GM19099 (cell line): ENCODE measurements at regions not wholly inside any gene's neighbourhood (a gene's known extent, or its start where the extent isn't known, plus 50 kb on each side); places are given as distances from the start of the nearest gene placed in this dataset.

ENCODE experiments used
- POLR2A ChIP-seq: IDR thresholded peaks from 3 replicates; pipeline ENCODE4 v1.6.1; 2011; ENCODE audit warnings: low read depth; ENCODE audit not compliant: insufficient read length; ENCODE audit errors: extremely low read depth

- TF ChIP-seq POLR2A, result no peak
Measured at GRCh38 chr5:8340739-8341344, 471.9 kb downstream of the MTRR start.

- TF ChIP-seq POLR2A, result no peak
Measured at GRCh38 chr5:8341406-8341805, 472.5 kb downstream of the MTRR start.

GRCh38 chr5:8347984-8348383, 479.0 kb downstream of the MTRR start:
- no peak for TF ChIP-seq POLR2A

DNA sequence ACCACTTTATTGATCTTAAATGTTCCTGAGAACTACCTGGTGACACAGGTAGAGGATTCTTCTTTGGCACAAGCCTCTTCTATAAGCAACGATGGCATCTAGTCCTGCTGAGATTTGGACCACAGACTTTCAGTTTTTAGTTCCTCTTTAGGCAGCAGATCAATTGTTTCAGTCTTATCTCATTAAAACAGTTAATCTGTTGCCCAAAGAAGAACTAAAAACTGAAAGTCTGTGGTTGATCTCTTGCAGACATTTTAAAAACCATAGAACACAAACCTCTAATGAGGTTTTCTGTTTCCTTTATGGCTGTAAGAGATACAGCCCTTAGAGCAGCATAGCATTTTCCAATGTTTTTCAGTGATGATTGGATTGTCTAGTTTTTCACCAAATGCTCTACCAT, 480.9 kb downstream of the MTRR start:
- no peak for TF ChIP-seq POLR2A

DNA sequence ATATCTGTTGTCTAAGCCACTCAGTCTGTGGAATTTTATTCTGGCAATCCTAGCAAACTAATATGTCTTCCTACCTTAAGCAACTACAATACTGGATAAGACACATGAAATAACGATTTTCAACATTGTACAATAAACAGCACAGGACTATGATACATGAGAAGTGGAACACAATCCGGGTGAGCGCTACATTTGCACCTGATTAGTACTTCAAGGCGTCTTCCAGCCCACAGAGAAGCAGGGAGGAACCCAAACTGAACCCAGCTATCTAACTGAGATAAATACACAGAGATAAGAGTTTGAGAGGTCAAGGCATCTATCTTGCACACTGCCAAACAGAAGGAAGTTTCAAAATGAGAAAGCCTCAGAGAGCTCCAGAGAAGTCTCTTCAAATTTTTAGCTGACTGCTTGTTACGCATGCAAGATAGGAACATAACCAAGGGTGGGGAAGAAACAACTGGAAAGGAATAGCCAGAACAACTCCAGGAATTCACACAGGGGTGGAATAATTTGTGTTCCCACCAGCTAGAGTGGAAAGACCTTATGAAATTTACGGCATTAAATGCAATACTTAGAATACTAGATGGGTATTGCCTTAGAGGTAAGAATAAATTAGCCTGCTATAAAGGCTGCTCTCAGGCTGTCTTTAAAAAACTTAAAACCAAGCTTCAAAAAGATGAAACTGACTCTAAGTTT, 481.8 kb downstream of the MTRR start:
- no peak for TF ChIP-seq POLR2A

DNA sequence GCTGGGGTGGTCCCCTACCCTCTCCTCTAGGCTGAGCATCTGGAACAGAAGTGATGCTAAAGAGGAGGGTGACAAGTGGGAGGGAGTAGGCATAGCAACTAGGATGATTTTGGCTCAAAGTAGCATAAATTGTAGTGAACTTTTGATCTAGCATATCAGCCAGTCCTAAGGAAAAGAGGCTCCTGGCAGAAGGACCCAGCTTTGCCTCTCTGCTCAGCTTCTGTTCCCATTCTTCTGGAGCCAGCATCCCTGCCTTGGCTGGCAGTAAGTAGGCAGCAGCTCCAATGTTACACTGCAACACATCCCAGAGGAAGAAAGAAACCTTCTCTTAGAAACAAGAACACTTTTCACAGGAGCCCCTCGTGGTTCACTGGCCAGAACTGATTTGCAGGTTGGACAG, 487.0 kb downstream of the MTRR start:
- no peak for TF ChIP-seq POLR2A

DNA sequence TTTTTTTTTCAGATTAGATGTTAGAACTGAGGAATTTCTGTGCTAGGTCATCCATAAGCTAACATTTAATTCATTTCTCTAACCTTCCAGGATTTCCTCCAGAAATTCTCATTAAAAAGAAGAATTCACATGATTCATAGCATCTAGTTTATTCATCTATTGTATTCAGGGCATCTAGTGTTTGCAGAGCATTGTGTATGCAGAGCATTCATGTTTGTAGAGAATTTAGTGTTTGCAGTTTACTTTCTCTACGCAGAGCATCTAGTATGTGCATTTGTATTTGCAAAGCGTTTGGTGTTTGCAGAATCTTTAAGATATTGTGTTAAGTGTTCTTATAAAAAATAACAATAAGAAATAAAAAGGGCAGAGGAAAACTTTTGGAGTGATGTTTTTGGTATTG, 491.1 kb downstream of the MTRR start:
- no peak for TF ChIP-seq POLR2A

DNA sequence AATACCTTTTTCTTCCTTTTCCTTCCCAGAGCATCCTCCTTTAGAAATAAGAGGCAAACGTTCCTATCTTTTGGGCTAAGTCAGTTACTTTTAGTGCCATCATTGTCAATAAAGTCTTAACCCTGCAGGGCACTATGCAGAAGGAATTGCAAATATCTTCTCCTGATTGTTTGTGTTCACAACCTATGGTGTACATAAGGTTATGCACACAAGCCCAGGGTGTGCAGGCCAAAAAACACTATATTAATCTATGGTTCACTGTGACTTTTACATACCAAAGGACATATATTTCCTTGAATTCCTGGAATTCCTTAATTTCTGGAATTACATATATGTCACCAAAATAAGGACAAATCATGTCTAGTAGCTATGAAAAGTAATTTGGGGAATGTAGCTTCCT, 493.5 kb downstream of the MTRR start:
- no peak for TF ChIP-seq POLR2A

DNA sequence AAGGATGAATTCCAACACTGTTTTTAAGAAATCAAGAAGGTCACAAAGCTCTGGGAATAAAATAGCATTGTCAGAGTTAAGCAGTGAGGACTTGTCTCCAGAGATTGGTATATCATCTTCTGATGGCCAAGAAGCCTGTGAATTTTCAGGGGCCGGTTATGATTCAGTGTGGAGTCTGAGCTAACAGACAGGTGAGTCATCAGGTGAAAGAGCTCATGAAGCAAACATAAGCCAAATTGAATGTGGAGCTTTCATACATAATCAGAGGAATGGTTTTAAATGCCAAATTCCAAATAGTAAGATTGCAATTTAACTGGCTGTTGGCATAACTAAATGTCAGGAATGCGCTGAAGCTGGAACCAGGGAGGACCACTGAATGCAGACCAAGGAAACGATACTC, 494.2 kb downstream of the MTRR start:
- TF ChIP-seq POLR2A, result no peak

- no peak for TF ChIP-seq POLR2A
Measured at GRCh38 chr5:8366266-8366665, 497.3 kb downstream of the MTRR start.

DNA sequence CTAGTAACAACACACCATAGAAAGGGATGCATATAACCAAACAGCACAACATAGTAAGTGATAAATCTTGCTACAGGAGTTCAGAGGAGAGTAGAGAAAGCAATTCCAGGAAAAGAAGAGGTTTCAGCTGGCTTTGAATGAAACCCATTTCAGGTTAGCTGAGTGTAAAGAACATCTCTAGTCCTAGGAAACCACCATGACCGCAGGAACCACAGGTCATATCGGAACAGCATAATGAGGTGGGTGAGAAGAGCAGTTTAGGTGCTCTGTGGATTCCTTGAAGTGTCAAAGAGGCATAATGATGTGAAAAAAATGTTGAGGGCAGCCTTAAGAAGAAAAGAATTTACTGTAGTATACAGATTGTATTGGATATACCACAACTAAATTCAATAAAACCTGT, 507.5 kb downstream of the MTRR start:
- TF ChIP-seq POLR2A, result no peak

DNA sequence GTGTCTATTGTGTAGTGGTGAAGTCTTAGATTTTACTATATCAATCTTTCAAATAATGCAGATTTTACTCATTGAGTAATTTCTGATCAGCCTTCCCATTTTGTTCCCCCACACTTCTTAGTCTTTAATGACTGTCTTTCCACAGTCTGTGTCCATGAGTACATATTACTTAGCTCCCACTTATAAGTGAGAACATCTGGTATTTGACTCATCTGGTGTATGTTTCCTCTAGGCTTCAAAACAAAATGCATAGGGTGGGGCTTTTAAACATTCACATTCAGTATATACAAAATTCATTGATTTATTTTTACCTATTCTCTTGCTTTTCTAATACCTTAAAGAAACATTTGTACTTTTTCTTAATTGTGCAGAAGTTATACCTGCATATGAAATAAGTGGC, 513.0 kb downstream of the MTRR start:
- TF ChIP-seq POLR2A, result no peak

DNA sequence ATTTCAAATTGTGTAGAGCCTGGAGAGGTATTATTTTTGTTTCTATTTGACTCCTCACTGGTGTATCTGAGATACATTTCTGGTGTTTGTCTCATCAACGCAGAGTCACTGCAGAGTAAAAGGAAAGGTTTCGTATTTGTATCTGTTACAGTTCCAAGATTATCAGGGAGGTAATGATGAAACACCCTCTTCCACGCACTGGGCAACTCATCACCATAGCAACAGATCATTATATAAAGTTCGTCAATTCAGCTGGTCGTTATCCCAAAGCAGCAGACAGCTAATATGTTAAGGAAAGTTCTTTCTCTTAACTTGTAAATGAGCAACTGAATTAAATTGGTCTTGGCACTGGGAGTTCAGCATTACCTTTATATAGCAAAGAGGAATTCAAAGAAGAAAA, 513.5 kb downstream of the MTRR start:
- TF ChIP-seq POLR2A, result no peak

GRCh38 chr5:8383616-8384015, 514.7 kb downstream of the MTRR start:
- no peak for TF ChIP-seq POLR2A

- TF ChIP-seq POLR2A, result no peak
Measured at GRCh38 chr5:8386719-8387288, 517.9 kb downstream of the MTRR start.

- TF ChIP-seq POLR2A, result no peak
Measured at GRCh38 chr5:8391911-8392310, 523.0 kb downstream of the MTRR start.
